LNCAP (cell line): ENCODE measurements at regions not wholly inside any gene's neighbourhood (a gene's known extent, or its start where the extent isn't known, plus 50 kb on each side); places are given as distances from the start of the nearest gene placed in this dataset.

ENCODE experiments used
- CTCF ChIP-seq: fragments of 450-650 bp; IDR thresholded peaks from 2 replicates; pipeline ENCODE4 v1.5.1; 2017; ENCODE audit warnings: mild to moderate bottlenecking

GRCh38 chr14:101616202-101616601 is 54.9 kb downstream of the DIO3 start:
- TF ChIP-seq CTCF, result no peak

- no peak for TF ChIP-seq CTCF
These were observed 58.2 kb downstream of the DIO3 start for GRCh38 chr14:101619484-101619883.

GRCh38 chr14:101620031-101620788 is 58.9 kb downstream of the DIO3 start:
- TF ChIP-seq CTCF, result no peak

- no peak for TF ChIP-seq CTCF
These were observed 59.8 kb downstream of the DIO3 start for GRCh38 chr14:101620821-101621785.

- TF ChIP-seq CTCF, result no peak
These were observed 61.2 kb downstream of the DIO3 start for GRCh38 chr14:101622251-101623076.

- no peak for TF ChIP-seq CTCF
These were observed 61.7 kb downstream of the DIO3 start for GRCh38 chr14:101623077-101623372.

- no peak for TF ChIP-seq CTCF
These were observed 62.6 kb downstream of the DIO3 start for GRCh38 chr14:101623685-101624444.
